ENCODE measurements at regions not wholly inside any gene's neighbourhood (a gene's known extent, or its start where the extent isn't known, plus 50 kb on each side); places are given as distances from the start of the nearest gene placed in this dataset.
A peak's percentile ranks its signal among the peaks of the same experiment; 100 is the strongest.
"Not testable (repeated sequence)": the region's sequence is repeated elsewhere in the genome, so short reads cannot be mapped to it uniquely, and the experiment has no call there.

DNA sequence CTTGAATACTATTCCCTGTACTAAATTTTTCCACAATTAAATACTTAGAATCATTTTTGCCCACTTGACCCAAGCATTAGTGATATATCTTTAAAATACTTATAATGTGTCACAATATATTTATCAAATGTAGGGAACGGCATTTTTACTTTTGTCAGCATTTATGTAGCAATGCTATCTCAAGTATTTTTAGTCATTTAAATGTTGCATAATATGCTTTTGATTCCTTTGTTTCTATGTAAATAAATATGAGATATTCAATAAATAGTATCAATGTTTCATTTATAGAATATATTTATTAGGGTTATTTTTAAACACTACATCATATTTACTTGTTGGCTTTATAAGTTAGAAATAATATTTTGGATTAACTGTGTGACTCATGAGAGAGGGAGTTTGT is 199.7 kb upstream of the WSB1 start:
- DNase-seq (ENCODE audit: low read depth) = not testable (repeated sequence)

DNA sequence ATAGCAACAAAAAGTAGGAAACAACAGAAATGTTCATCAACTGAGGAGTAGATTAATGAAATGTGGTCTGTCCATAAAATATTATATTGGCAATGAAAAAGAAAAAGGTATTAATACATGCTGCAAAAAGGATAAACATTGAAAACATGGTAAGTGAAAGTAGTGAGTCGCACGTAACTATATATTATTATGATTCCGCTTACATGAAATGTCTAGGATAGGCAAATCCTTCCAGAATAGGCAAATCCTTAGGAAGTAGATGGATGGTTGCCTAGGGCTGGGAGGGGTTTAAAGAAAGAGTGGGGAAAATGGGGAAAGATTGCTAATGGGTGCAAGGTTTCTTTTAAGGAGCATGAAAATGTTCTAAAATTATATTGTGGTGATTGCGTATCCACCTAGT is 198.1 kb upstream of the WSB1 start:
- DNase-seq (ENCODE audit: low read depth) = not testable (repeated sequence)

DNA sequence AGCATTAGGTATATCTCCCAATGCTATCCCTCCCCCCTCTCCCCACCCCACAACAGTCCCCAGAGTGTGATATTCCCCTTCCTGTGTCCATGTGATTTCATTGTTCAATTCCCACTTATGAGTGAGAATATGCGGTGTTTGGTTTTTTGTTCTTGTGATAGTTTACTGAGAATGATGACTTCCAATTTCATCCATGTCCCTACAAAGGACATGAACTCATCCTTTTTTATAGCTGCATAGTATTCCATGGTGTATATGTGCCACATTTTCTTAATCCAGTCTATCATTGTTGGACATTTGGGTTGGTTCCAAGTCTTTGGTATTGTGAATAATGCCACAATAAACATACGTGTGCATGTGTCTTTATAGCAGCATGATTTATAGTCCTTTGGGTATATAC is 194.6 kb upstream of the WSB1 start:
- DNase-seq (ENCODE audit: low read depth) = not testable (repeated sequence)

DNA sequence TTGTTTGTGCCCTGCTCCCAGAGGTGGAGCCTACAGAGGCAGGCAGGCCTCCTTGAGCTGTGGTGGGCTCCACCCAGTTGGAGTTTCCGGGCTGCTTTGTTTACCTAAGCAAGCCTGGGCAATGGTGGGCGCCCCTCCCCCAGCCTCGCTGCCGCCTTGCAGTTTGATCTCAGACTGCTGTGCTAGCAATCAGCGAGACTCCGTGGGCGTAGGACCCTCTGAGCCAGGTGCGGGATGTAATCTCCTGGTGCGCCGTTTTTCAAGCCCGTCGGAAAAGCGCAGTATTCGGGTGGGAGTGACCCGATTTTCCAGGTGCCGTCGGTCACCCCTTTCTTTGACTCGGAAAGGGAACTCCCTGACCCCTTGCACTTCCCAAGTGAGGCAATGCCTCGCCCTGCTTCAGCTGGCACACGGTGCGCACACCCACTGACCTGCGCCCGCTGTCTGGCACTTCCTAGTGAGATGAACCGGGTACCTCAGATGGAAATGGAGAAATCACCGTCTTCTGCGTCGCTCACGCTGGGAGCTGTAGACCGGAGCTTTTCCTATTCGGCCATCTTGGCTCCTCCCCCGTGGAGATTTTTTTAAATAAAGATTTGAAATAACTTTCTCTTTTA is 189.2 kb upstream of the WSB1 start:
- not testable (repeated sequence) for DNase-seq (ENCODE audit: low read depth)

DNA sequence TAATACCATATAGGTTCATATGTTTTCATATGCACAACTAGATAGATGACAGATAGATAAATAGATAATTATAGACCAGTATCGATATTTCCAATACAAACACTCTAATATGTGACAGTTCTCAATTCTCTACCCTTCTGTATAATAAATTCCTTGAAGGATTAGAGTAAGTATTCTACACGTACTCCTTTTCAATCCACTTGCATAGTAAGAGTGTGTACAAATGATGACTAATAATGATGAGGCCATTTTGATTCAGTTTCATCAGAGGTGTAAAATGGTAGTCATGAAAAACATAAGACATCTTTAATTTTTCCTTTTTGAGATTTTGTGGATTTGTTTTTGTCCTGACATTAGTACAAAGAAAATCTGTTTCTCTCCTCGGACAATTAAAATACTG is 188.3 kb upstream of the WSB1 start:
- DNase-seq (ENCODE audit: low read depth) = no peak

DNA sequence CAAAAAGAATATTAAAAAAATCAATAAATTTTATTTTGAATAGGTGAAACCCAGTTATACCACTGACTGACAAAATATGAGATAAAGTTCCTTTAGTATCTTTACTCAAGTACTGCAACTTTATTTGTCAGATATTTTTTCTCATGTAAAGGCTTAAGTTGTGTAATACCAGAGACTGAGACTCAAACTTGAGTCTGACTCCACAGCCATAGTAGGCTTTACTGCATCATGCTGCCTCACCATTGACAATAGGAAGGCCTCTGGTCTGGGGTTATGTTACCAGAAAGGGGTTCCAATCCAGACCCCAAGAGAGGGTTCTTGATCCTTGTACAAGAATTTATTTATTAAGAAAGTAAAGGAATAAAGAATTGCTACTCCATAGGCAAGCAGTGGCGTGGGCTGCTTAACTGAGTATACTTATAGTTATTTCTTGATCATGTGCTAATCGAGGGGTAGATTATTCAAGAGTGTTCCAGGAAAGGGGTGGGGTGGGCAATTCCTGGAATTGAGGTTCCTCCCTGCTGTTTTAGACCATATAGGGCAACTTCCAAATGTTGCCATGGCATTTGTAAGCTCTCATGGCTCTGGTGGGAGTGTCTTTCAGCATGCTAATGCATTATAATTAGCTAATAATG is 187.4 kb upstream of the WSB1 start:
- DNase-seq (ENCODE audit: low read depth) = no peak

DNA sequence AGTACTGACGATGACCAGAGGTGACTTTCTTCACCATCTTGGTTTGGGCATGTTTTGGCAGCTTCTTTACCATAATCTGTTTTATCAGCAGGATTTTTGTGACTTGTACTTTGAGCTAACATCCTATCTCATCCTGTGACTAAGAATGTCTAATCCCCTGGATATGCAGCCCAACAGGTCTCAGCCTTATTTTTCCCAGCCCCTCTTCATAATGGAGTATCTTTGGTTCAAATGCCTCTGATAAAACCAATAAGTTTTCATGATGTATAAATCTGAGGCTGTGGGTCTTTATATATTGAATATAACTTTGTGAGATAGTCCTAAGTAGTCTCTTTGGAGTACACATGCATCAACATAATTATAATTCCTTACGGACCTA is 186.9 kb upstream of the WSB1 start:
- no peak for DNase-seq (ENCODE audit: low read depth)

DNA sequence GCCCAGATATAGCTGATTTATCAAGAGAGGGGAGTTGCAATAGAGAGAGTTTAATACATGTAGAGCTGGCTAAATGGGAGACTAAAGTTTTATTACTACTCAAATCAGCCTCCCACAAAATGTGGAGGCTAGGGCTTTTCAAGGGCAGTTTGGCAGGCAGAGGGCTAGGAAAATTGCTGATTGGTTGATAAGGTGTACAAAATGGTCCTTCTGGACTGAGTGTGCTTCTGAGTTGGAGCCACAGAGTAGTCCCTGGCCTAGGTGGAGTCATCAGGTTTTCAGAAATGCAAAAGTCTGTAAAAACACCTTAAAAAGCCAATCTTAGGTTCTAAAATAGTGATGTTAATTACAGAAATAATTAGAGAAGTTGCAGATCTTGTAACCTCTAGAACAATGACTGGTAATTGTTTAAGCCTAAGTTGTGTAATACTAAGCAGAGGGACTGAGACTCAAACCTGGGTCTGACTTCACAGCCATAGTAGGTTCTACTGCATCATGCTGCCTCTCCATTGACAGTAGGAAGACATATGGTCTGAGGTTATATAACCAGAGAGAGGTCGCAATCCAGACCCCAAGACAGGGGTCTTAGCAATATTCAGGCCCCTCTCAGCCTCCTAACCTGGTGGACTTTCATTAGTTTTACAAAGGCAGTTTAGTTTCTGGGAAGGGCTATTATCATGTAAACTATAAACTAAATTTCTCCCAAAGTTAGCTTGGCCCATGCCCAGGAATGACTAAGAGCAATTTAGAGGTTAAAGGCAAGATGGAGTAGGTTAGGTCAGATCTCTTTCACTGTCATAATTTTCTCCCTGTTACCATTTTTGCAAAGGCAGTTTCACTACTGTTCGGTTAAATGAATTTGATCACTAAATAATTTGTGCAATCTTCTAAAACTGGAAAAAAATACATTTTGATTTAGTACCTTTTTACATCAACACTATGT is 186.3 kb upstream of the WSB1 start:
- DNase-seq (ENCODE audit: low read depth) = not testable (repeated sequence)

DNA sequence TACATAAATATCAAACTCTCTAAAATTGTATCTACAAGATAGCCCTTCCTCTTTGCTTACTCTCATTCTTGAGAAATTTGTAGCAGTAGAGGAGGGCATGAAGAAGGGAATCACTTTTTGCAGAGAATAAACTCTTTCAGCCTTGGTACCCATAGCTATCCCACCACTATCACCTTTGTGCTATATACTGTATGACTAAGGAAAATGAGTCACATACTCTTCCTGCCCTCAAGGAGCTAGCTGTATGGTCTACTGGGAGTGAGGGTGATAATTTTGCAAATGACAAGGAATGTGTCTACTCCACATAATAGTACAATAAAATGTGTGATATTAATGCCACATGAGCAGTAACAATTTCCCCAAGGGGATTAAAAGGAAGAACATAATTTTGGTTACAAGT is 184.6 kb upstream of the WSB1 start:
- no peak for DNase-seq (ENCODE audit: low read depth)

DNA sequence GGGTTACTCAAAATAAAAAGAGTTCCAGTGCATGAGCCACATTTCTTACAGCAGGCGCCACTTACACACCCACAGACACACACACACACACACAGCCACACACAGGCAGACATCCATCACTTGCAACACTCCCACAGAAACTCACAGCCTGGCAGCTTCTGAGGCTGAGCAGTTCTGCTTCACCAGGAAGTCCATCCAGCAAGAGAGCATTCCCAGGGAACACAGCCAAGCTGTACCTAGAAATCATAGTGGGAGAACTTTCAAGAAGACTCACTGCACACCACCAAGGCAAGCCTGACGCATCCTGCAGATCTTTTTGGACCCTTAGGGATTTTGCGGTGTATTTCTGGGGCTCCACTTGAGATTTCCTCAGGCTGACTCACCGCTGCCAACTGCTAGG is 140.9 kb upstream of the WSB1 start:
- DNase-seq (ENCODE audit: low read depth) = no peak

DNA sequence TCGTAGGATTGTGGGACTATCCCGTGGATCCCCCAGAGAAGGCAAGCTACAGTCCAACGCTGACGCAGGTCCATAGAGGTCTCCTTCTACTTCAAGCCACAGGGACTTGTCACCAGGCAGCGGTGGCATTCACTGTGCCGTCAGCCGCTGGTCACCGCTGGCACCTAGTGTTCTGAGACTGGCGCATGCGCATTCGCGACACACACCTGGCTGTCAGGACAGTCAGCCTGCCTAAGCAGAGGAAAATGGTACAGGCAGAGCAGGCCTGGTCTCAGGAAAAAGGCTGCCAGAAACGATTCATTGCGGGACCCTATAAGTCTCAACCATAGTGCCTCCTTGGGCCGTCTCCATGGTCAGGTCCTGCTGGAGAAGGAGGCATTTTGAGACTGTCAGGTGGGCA is 138.0 kb upstream of the WSB1 start:
- DNase-seq (ENCODE audit: low read depth) = no peak

DNA sequence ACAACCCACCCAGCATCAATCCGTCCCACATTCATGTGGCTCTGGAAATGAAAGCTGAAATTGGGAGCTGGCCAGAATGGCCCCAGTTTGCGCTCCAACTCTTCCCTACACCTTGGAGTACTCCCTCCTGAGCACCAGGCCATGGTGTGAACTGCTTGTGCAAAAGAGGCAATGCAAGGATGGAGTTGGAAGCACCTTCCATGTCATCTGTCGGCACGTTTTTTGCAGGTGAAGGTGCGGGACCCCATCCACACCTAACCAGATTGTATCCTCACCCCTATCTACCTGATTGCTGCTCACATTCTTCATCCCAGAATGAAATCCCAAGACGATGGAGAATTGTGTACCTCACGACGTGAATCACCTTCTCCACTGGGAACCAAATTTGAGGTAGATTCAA is 136.6 kb upstream of the WSB1 start:
- no peak for DNase-seq (ENCODE audit: low read depth)

DNA sequence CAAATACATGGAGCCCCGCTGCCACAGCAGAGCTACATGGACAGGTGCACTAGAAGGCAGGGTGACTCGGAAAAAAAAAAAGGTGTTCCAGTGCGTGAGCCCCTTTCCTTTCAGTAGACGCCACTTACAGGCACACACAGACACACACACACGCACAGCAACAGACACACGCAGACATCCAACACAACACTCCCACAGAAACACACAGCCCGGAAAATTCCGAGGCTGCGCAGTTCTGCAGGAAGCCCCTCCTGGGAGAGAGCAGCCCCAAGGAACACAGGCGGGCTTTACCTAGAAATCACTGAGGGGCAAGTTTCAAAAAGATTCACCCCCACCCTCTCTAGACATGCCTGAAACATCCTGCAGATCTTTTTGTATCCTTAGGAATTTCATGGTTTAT is 136.0 kb upstream of the WSB1 start:
- no peak for DNase-seq (ENCODE audit: low read depth)

DNA sequence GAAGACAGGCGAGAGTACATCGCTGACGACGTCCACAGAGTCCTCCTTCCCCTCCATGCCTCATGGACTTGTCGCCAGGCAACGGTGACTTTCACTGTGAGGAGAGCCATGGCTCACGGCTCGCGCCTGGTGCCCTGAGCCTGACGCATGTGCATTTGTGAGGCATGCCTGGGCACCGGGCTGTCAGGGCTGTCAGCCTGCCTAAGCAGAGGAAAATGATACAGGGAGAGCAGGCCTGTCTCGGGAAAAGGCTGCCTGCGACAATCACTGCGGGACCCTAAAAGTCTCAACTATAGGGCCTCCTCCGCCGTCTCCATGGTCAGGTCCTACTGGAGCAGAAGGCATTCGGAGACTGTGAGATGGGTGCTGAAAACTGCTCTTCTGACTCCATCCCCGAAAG is 135.5 kb upstream of the WSB1 start:
- DNase-seq (ENCODE audit: low read depth) = no peak

DNA sequence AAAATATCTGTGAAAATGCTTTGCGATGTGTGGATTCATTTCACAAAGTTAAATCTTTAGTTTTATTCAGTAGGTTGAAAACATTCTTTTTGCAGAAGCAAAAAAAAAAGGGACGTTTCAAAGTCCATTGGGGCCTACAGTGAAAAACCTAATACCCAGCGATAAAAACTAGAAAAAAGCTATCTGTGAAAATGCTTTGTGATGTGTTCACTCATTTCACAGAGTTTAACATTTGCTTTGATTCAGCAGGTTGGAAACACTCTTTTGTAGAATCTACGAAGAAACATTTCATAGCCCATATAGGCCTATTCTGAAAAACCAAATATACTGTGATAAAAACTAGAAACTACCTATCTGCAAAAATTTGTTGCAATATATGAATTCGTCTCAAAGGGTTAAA is 113.6 kb upstream of the WSB1 start:
- no peak for DNase-seq (ENCODE audit: low read depth)

DNA sequence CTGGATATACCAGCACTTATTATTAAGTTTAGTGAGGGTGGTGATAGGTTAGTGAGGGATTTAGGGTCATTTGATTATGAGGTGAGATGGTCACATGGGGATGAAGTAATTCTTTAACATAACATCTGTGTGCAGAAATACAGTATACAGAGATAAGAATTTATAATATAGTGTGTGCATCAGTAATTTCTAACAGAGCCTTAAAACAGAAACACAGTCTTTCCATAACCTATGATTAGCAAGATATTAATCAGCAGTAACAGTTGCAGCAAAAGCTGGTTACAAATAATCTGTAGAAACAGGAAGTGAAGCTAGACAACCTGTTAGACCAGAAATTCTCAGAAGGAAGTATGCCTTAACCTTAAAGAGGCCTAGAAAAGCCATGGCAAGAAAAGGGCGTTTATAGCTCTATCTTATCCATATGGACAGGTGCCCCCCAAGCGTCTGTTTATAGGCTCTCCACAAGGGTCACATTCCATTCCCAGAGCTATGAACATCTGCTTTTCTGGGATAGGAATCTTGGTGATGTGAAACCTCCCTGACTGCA is 112.5 kb upstream of the WSB1 start:
- not testable (repeated sequence) for DNase-seq (ENCODE audit: low read depth)

DNA sequence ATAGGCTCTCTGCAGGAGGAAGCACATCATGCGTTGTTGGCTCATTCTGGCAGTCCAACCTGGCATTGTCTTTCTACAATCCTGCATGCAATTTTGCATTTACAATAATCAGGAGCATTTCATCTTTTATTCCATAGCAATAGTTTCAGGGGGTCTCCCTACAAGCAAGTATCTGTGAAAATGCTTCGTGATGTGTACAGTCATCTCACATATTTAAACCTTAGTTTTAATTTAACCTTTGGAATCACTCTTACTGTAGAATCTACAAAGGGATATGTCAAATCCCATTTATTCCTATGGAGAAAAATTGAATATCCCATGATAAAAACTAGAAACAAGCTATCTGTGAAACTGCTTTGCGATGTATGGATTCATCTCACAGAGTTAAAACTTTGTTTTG is 112.0 kb upstream of the WSB1 start:
- DNase-seq (ENCODE audit: low read depth) = no peak

DNA sequence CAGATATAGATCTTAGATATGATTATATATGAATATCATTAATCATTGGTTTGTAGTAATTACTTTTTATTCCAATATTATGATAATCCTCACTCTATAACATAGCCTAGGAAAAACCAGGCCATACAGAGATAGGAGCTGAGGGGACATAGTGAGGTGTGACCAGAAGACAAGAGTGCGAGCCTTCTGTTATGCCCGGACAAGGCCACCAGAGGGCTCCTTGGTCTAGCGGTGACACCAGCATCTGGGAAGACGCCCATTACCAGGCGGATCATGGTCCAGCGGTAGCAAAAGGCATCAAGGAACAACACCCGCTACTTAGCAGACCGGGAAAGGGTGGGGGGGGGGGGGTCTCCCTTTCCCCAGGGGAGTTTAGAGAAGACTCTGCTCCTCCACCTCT is 96.4 kb upstream of the WSB1 start:
- not testable (repeated sequence) for DNase-seq (ENCODE audit: low read depth)

DNA sequence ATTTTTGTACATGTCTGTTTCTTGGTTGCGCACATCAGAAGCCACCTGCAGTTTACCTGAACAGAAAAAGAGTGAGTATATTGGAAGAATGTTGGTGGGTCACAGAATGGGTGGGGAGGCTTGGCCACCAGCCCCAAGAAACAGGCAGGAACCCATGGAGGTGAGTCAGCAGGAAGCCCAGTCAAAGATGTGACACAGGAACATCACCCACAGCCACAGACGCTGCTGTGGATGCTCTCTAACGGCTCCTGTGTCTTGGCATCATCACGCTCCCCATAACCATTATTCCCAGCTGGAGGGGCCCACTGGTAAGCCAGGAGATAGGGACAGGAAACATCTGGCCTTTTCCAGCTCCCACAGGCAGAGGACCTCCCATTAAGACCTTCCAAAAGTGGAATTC is 94.0 kb upstream of the WSB1 start:
- no peak for DNase-seq (ENCODE audit: low read depth)

DNA sequence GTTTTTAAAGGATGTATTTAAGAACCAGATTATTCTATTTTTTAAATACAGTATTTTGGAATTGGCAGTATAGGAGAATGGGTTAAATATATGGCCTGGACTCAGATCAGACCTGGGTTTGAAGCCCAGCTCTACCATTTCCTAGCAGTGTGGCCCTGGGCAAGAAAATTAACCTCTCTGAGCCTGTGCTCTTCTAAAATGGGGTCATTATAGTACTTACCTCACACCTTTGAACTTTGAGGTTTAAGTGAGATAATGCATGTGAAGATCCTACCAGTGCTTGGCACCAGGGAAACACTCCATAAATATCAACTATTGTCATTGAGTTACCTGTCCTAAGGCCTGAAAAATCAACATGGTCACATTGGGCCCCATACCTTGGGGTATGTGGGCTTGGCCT is 93.4 kb upstream of the WSB1 start:
- DNase-seq (ENCODE audit: low read depth) = no peak

DNA sequence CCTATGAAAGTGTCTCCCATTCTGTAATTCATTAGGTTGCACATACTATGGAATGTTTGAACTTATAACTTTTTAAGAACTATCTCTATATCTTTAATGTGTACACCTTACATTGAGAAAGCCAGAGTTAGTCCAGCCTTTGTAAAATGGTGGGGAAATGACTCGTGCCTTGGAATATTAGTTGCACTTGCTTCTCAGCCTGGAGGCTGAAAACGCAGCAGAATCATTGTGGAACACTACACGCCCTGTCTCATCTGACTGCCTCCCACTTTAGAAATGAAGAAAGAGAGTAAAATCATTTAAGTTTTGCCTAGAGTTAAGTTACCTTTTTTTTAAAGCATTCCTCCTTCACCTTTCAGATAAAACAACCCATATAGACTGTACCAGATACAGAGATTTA is 90.7 kb upstream of the WSB1 start:
- DNase-seq (ENCODE audit: low read depth) = no peak

DNA sequence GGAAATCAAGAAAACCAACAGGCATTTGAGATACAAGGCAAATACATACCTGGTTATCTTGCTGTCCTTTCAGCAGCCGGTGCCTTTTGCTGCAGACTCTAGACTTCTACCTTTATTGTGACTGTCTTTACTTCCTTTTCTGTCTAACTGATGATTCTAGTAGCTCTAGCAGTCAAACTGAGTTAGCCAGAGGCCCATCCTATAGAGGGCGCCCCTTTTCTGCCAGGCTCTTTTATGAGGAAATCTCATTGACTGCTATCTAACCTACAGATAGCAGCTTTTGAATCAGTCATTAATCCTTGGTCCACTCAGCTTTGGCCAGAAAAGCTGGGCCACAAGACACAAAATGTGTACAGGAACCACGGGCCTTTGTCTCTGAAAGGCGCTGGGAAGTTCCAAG is 87.5 kb upstream of the WSB1 start:
- no peak for DNase-seq (ENCODE audit: low read depth)

DNA sequence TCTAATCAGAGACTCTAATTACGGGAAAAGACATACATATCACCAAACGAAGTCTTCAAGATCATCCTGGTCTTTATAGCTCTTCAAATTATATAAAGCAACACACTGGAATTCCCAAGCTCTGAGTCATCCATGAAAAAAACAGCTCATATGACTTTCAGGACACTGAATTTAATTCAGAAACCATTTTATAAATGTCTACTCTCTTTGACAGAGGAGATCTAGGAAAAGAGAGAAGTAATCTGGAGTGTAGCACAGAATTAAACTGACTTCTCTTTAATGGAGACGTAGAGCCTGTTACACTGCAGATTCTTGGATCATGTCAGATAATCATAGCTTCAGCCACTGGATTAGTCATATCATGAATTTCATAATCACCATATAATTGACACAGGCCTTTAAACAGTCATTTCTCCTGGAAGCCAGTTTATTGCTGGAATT is 86.8 kb upstream of the WSB1 start:
- peak; percentile 62 for DNase-seq (ENCODE audit: low read depth)
